ENCODE measurements at regions not wholly inside any gene's neighbourhood (a gene's known extent, or its start where the extent isn't known, plus 50 kb on each side); places are given as distances from the start of the nearest gene placed in this dataset.

DNA sequence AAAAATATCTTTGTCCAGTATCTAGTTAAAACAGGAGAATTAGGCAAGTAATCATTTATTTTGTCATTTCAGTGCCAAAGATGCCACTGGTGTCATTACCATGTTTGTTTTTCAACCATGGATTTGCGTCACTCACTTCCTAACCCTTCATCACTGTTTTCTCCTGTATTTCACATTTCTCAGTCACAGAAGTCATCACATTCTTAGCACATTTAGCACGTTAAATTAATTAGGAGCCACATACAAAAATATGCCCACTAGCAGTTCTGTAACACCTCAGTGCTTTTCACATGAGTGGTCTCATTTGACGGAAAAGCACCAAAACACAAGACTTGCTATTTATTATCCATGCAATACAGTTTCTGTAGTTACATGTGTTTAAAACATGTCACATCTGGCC lies 546.0 kb downstream of the METTL15 start:
- Mint-ChIP-seq H3K36me3 (ENCODE audit: low read depth) (no peaks in the 10 kb centered on the region), H3K27me3 (ENCODE audit: low read depth) (no peaks in the 10 kb centered on the region), H3K27ac (ENCODE audit: unreplicated experiment) (no peak overlapping the region), H3K9me3 (ENCODE audit: low read depth) (peaks cover 6% of the 10 kb centered on the region), H3K4me1 (ENCODE audit: low read depth) (peaks cover 11% of the 10 kb centered on the region), H3K4me3 (ENCODE audit: unreplicated experiment) (no peak overlapping the region)
- TF ChIP-seq, protein P1, sequence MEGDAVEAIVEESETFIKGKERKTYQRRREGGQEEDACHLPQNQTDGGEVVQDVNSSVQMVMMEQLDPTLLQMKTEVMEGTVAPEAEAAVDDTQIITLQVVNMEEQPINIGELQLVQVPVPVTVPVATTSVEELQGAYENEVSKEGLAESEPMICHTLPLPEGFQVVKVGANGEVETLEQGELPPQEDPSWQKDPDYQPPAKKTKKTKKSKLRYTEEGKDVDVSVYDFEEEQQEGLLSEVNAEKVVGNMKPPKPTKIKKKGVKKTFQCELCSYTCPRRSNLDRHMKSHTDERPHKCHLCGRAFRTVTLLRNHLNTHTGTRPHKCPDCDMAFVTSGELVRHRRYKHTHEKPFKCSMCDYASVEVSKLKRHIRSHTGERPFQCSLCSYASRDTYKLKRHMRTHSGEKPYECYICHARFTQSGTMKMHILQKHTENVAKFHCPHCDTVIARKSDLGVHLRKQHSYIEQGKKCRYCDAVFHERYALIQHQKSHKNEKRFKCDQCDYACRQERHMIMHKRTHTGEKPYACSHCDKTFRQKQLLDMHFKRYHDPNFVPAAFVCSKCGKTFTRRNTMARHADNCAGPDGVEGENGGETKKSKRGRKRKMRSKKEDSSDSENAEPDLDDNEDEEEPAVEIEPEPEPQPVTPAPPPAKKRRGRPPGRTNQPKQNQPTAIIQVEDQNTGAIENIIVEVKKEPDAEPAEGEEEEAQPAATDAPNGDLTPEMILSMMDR (IDR thresholded peaks at IDR 0.05): no peak
- no peak for DNase-seq (ENCODE audit: low spot score)

DNA sequence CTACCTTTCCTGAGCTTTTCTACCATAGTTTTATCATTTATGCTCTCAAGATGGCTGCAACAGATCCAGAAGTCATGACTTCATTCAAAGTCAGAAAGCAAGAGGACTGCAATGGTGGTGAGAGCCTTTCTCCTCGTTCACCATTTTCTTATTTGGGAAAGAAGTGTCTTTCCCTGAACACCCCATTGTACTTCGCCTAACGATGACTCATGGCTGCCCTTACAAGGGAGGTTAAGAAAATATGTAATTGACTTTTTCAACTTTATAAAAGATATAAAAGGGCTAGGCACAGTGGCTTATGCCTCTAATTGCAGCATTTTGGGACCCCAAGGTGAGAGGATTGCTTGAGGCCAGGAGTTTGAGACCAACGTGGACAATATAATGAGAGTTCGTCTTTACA lies 541.7 kb downstream of the METTL15 start:
- no peaks in the 10 kb centered on the region for H3K27me3 Mint-ChIP-seq (ENCODE audit: low read depth)
- no peak overlapping the region for H3K27ac Mint-ChIP-seq (ENCODE audit: unreplicated experiment)
- H3K4me1 Mint-ChIP-seq (ENCODE audit: low read depth): no peaks in the 10 kb centered on the region
- H3K4me3 Mint-ChIP-seq (ENCODE audit: unreplicated experiment): no peak overlapping the region
- peaks cover 21% of the 10 kb centered on the region for H3K9me3 Mint-ChIP-seq (ENCODE audit: low read depth)
- TF ChIP-seq, protein P1 (IDR thresholded peaks at IDR 0.05): no peak
- H3K36me3 Mint-ChIP-seq (ENCODE audit: low read depth): peaks cover 8% of the 10 kb centered on the region
- DNase-seq (ENCODE audit: low spot score): no peak

DNA sequence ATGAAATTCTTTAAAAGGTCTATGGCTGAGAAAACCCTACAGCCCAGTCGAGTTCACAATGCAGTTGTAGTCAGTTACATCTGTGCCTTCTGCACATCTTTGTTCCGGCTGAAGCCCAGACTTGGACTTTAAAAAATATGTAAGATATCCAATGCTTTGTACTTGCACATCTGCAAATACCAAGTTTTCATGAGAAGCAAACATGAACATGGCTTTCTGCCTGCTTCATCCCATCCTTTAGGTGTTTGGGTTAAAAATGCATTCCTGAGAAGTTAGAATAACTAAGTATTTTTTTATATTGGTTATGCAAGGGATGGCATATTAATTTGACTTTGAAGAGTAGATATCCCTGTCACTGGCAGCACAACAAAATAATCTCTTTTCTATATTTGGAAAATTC lies 528.4 kb downstream of the METTL15 start:
- Mint-ChIP-seq H3K27ac (ENCODE audit: unreplicated experiment) (no peak overlapping the region), H3K9me3 (ENCODE audit: low read depth) (no peaks in the 10 kb centered on the region), H3K4me1 (ENCODE audit: low read depth) (peaks cover 2% of the 10 kb centered on the region), H3K27me3 (ENCODE audit: low read depth) (no peaks in the 10 kb centered on the region), H3K4me3 (ENCODE audit: unreplicated experiment) (no peak overlapping the region), H3K36me3 (ENCODE audit: low read depth) (no peaks in the 10 kb centered on the region)
- DNase-seq (ENCODE audit: low spot score): no peak
- TF ChIP-seq, protein P1 (IDR thresholded peaks at IDR 0.05): no peak

DNA sequence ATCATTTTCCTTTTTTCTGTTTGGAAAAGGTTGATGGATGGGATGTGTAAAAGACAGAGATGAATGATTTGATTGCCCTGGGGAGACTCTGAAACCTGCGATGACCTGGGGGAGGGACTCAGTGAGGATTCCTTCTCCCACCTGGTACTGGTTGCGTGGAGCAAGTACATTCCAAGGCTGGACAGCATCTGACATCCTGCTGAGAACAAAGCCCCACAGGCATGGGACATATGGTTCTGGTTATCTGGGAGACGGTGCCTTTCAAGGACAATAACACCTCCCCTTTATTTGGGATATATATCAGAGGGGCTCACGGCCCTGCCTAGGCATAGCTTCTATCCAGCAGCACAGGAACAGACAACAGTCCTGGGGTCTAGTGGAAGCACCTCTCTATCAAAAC lies 527.8 kb downstream of the METTL15 start:
- no peak overlapping the region for H3K27ac Mint-ChIP-seq (ENCODE audit: unreplicated experiment)
- no peaks in the 10 kb centered on the region for H3K9me3 Mint-ChIP-seq (ENCODE audit: low read depth)
- H3K4me1 Mint-ChIP-seq (ENCODE audit: low read depth): peaks cover 2% of the 10 kb centered on the region
- no peak for DNase-seq (ENCODE audit: low spot score)
- H3K27me3 Mint-ChIP-seq (ENCODE audit: low read depth): no peaks in the 10 kb centered on the region
- no peaks in the 10 kb centered on the region for H3K36me3 Mint-ChIP-seq (ENCODE audit: low read depth)
- TF ChIP-seq, protein P1 (IDR thresholded peaks at IDR 0.05): no peak
- H3K4me3 Mint-ChIP-seq (ENCODE audit: unreplicated experiment): no peak overlapping the region

DNA sequence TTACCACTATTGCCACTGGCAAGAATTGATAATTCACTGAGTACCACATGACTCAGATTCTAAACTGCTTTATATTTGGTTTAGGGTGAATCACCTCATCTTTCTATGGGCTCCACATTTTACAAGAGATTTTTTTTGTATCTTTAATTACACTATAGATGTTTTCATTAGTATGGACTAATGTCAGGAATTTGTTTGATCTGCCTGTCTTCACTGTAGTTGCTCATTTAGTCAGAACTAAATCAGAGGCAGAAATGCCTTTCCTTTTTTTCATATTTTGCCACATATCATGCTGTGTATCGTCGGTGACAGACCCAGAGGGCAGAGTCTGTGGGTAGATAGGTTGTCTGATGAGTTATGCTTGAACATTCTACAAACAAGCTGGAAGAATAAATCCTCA lies 524.1 kb downstream of the METTL15 start:
- no peaks in the 10 kb centered on the region for H3K27me3 Mint-ChIP-seq (ENCODE audit: low read depth)
- no peak overlapping the region for H3K27ac Mint-ChIP-seq (ENCODE audit: unreplicated experiment)
- H3K4me3 Mint-ChIP-seq (ENCODE audit: unreplicated experiment): no peak overlapping the region
- H3K4me1 Mint-ChIP-seq (ENCODE audit: low read depth): peaks cover 2% of the 10 kb centered on the region
- H3K36me3 Mint-ChIP-seq (ENCODE audit: low read depth): no peaks in the 10 kb centered on the region
- TF ChIP-seq, protein P1 (IDR thresholded peaks at IDR 0.05): no peak
- no peak for DNase-seq (ENCODE audit: low spot score)
- H3K9me3 Mint-ChIP-seq (ENCODE audit: low read depth): peaks cover 9% of the 10 kb centered on the region

All from chondrocyte (in vitro differentiated cells).